Peyer's patch (tissue), 4 donors: ENCODE measurements at regions not wholly inside any gene's neighbourhood (a gene's known extent, or its start where the extent isn't known, plus 50 kb on each side); places are given as distances from the start of the nearest gene placed in this dataset.

Source experiments
- POLR2A ChIP-seq, 2 donors: fragments of 450-650 bp; IDR thresholded peaks; one replicate each; pipeline ENCODE4 v1.5.1; 2017; ENCODE audit warnings: antibody characterized with exemption in 2 of 2, mild to moderate bottlenecking in 2 of 2, moderate library complexity in 2 of 2
- TF ChIP-seq, protein P1 (sequence below), 6 experiments: fragments of 450-650 bp in 4 of 6; fragments of 200-600 bp in 2 of 6; sonication (generic) in 1 of 6; IDR thresholded peaks; one replicate each; pipeline ENCODE4 v1.5.1; 2017 to 2019; ENCODE audit warnings: antibody characterized with exemption in 6 of 6, mild to moderate bottlenecking in 3 of 6, moderate library complexity in 1 of 6

DNA sequence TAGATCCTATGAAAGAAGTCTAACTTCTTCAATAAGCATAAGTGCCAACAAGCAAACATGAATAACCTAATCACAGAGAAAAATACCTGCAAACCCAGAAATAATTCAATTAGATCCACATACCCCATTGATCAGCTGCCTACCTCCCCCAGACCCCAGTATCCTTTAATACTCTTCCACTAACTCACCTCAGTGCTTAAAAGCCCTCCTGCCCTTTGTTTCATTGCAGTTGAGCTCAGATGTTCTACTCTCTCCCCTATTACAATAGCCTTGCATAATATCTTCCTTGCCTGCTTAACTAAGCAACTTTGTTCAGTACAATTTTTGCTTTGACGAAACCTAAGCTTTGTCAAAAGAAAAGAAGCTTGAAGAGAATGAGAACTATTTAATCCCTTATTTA lies 156.0 kb upstream of the ZC3H15 start:
- TF ChIP-seq POLR2A (IDR thresholded peaks at IDR 0.05) = no peak
- TF ChIP-seq, protein P1, sequence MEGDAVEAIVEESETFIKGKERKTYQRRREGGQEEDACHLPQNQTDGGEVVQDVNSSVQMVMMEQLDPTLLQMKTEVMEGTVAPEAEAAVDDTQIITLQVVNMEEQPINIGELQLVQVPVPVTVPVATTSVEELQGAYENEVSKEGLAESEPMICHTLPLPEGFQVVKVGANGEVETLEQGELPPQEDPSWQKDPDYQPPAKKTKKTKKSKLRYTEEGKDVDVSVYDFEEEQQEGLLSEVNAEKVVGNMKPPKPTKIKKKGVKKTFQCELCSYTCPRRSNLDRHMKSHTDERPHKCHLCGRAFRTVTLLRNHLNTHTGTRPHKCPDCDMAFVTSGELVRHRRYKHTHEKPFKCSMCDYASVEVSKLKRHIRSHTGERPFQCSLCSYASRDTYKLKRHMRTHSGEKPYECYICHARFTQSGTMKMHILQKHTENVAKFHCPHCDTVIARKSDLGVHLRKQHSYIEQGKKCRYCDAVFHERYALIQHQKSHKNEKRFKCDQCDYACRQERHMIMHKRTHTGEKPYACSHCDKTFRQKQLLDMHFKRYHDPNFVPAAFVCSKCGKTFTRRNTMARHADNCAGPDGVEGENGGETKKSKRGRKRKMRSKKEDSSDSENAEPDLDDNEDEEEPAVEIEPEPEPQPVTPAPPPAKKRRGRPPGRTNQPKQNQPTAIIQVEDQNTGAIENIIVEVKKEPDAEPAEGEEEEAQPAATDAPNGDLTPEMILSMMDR (IDR thresholded peaks at IDR 0.05) = no peak
